GM19463 (cell line): ENCODE measurements at regions not wholly inside any gene's neighbourhood (a gene's known extent, or its start where the extent isn't known, plus 50 kb on each side); places are given as distances from the start of the nearest gene placed in this dataset.
"Not testable (repeated sequence)": the region's sequence is repeated elsewhere in the genome, so short reads cannot be mapped to it uniquely, and the experiment has no call there.

ENCODE experiments used
- ATAC-seq: cut with Tn5 transposase; IDR thresholded peaks from one replicate; pipeline ENCODE4 v1.9.1; 2021; ENCODE audit warnings: mild to moderate bottlenecking, moderate library complexity; ENCODE audit not compliant: unreplicated experiment

- no peak for ATAC-seq
These were observed 884.0 kb upstream of the INTU start for GRCh38 chr4:126748736-126749135.

GRCh38 chr4:126750723-126751122 is 882.0 kb upstream of the INTU start:
- ATAC-seq, result no peak

DNA sequence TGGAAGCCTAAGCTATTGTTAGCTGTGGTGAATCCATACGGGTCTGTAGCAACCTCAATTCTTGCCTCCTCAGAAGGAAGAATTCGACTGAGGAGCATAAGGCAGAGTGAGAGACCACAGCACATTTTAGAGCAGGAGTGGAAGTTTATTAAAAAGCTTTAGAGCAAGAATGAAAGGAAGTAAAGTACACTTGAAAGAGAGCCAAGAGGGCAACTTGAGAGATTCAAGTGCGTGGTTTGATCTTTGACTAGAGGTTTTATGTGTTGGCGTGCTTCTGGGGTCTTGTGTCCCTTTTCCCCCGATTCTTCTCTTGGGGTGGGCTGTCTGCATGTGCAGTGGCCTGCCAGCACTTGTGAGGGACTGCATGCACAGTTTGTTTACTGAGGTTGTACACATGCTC is 880.6 kb upstream of the INTU start:
- no peak for ATAC-seq

GRCh38 chr4:126752702-126753101 is 880.1 kb upstream of the INTU start:
- no peak for ATAC-seq

DNA sequence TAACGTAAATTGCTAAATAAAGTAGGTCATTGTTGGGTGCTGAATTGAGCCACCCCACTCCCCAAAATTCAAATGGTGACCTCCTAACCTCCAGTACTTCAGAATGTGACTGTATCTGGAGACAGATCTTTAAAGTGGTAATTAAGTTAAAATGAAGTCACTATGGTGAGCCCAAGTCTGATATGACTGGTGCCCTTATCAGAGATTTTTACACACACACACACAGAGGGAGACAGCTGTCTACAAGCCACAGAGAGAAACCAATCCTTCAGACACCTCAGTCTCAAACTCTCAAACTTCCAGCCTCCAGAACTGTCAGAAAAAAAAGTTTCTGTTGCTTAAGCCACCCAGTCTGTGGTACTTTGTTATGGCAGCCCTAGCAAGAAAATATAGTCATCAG is 879.2 kb upstream of the INTU start:
- ATAC-seq, result no peak

DNA sequence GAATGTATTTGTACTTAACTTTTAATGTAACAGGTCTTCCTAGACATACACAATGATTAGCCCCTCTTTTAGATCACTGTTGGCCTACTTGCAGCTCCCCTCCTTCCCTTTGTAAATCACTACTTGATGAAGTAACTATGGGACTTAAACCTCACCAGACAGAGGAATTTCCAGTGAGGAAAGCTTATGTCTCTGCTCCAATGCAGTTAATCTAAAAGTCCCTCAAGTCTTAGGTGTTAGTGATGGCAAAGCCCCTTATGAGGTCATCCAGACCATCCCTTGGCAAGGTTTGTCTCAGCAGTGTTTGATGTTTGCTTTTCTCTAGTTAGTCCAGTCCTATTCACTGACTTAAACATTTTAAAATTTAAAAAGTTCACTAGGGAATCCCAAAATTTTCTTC is 877.3 kb upstream of the INTU start:
- no peak for ATAC-seq

- no peak for ATAC-seq
These were observed 876.5 kb upstream of the INTU start for GRCh38 chr4:126756050-126756829.

DNA sequence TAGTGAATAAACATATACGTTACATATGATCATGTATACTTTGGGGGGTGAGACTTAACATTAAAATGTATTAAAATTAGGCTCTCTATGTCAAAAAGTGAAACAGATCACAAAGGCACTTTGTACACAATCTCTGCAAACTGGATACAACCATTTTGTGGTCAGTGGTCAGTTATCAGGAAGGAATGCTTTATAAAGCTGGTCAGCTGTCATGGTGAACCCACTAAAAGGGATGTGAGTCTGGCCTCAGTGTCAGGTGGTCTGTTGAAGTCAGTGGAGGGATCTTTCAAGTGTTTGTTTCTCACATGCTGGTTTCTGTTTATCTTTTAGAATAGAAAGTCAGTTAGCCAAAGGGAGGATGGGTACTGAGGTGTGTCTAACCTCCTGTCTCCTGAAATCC is 875.5 kb upstream of the INTU start:
- ATAC-seq, result no peak

DNA sequence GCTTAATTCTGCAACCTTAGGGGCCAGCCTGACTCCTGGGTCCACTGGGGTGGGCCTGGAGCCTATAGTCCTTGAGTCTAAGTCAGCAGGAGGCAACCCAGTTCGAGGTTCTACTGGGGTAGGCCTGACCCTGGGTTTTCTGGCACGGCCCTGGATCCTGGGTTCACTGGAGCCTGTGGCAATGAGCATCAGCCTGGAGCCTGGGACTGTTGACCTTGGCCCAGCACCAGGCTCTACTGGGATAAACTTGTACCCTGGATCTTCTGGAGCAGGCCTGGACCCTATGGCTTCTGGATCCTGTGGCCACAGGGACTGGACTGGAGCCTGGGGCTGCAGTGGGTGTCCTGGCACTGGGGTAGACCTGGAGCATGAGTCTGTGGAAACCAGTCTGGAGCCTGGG is 874.3 kb upstream of the INTU start:
- ATAC-seq, result no peak

- no peak for ATAC-seq
These were observed 870.7 kb upstream of the INTU start for GRCh38 chr4:126761947-126762662.

DNA sequence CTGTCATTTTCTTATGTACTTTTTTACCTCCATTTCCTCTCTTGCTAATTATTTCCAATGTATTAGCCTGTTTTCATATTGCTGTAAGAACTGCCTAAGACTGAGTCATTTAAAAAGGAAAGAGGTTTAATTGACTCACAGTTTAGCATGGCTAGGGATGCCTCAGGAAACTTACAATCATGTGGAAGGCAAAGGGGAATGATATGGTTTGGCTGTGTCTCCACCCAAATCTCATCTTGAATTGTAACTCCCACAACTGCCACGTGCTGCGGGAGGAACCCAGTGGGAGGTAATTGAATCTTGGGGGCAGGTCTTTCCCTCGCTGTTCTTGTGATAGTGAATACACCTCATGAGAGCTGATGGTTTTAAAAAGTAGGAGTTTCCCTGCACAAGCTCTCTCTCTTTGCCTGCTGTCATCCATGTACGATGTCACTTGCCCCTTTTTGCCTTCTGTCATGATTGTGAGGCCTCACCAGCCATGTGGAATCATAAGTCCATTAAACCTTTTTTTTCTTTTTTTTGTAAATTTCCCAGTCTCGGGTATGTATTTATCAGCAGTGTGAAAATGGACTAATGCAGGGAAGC is 870.0 kb upstream of the INTU start:
- ATAC-seq, result no peak

DNA sequence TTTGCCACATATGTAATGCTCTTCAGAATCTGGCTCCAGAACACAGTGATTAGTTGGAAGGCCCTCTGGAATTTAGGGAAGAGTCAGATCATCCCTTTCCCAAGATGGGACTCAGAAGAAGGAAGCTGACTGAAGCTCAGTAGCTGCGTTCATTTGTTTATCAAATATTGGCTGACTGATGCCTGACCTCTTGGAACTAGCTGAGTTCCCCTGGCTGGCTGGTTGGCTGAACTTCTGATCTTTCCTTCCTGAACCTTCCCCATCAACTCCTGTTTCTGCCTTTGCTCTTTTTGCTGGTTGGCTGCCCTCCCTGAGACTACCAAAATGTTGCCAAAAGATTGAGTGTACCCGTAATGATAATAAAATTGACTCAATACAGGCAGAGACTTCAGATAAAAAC is 866.5 kb upstream of the INTU start:
- ATAC-seq, result no peak

DNA sequence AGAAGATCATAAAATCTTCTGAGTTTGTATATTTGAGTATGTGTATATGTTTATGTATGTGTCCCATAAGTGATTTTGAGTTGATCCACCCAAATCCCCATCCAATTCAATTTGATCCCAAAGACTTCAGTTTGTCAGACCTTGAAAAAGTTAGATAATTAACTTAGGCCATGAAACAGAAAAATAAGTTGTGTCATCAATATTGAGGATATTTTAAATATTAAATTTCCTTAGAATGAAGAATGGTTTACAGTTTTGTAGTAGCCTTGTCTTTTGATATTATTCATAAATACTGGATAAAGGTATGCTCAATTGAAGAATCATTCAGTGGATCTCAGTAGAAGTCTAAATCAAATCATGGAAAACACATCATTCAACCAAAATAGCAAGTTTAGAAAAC is 864.4 kb upstream of the INTU start:
- no peak for ATAC-seq

DNA sequence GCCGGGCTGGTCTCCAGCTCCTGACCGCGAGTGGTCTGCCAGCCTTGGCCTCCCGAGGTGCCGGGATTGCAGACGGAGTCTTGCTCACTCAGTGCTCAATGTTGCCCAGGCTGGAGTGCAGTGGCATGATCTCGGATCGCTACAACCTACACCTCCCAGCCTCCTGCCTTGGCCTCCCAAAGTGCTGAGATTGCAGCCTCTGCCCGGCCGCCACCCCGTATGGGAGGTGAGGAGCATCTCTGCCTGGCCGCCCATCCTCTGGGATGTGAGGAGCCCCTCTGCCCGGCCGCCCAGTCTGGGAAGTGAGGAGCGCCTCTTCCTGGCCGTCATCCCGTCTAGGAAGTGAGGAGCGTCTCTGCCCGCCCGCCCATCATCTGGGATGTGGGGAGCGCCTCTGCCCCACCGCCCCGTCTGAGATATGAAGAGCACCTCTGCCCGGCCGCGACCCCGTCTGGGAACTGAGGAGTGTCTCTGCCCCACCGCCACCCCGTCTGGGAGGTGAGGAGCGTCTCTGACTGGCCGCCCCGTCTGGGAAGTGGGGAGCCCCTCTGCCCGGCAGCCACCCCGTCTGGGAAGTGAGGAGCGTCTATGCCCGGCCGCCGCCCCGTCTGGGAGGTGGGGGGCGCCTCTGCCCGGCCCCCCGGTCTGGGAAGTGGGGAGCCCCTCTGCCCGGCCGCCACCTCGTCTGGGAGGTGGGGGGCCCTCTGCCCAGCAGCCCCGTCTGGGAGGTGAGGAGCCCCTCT is 861.8 kb upstream of the INTU start:
- not testable (repeated sequence) for ATAC-seq

DNA sequence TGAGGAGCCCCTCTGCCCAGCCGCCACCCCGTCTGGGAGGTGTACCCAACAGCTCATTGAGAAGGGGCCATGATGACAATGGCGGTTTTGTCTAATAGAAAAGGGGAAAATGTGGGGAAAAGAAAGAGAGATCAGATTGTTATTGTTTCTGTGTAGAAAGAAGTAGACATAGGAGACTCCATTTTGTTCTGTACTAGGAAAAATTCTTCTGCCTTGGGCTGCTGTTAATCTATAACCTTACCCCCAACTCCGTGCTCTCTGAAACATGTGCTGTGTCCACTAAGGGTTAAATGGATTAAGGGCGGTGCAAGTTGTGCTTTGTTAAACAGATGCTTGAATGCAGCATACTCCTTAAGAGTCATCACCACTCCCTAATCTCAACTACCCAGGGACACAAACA is 861.1 kb upstream of the INTU start:
- ATAC-seq, result not testable (repeated sequence)

GRCh38 chr4:126772662-126773061 is 860.1 kb upstream of the INTU start:
- ATAC-seq, result no peak

- ATAC-seq, result no peak
These were observed 857.2 kb upstream of the INTU start for GRCh38 chr4:126775485-126776106.

GRCh38 chr4:126776361-126776760 is 856.4 kb upstream of the INTU start:
- ATAC-seq, result no peak

DNA sequence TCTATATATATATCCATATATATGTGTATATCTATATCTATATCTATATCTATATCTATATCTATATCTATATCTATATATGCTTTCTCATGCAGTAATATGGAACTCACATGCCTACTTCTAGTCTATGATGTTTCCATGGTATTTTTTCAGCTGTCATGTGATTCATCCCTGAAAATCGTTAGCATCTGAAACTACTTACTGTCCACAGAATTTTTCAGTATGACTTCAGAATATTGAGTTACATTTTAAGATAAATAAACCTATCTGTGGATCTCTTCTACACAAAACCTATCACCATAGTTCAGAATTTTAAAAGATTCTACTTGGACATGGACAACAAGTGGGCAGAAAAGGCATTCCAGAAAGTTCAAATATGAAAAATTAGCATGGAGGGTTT is 855.1 kb upstream of the INTU start:
- no peak for ATAC-seq

- no peak for ATAC-seq
These were observed 854.4 kb upstream of the INTU start for GRCh38 chr4:126778348-126778747.

- ATAC-seq, result no peak
These were observed 853.8 kb upstream of the INTU start for GRCh38 chr4:126779001-126779400.
